ENCODE measurements at regions not wholly inside any gene's neighbourhood (a gene's known extent, or its start where the extent isn't known, plus 50 kb on each side); places are given as distances from the start of the nearest gene placed in this dataset.
"Not testable (repeated sequence)": the region's sequence is repeated elsewhere in the genome, so short reads cannot be mapped to it uniquely, and the experiment has no call there.

GRCh38 chr5:116751684-116752083, 177.1 kb upstream of the SEMA6A start:
- no peak for DNase-seq

- DNase-seq: no peak
Observed at GRCh38 chr5:116750631-116751580, 176.3 kb upstream of the SEMA6A start.

GRCh38 chr5:116747881-116748280, 173.3 kb upstream of the SEMA6A start:
- no peak for DNase-seq

- DNase-seq: no peak
Observed at GRCh38 chr5:116746668-116747067, 172.0 kb upstream of the SEMA6A start.

GRCh38 chr5:116740771-116741170, 166.1 kb upstream of the SEMA6A start:
- DNase-seq: no peak

- no peak for DNase-seq
Observed at GRCh38 chr5:116739571-116739970, 164.9 kb upstream of the SEMA6A start.

- no peak for DNase-seq
Observed at GRCh38 chr5:116738615-116739261, 164.1 kb upstream of the SEMA6A start.

- DNase-seq: no peak
Observed at GRCh38 chr5:116738239-116738614, 163.6 kb upstream of the SEMA6A start.

- DNase-seq: no peak
Observed at GRCh38 chr5:116736671-116737070, 162.0 kb upstream of the SEMA6A start.

GRCh38 chr5:116733991-116734975, 159.7 kb upstream of the SEMA6A start:
- no peak for DNase-seq

GRCh38 chr5:116732591-116732990, 158.0 kb upstream of the SEMA6A start:
- no peak for DNase-seq

- no peak for DNase-seq
Observed at GRCh38 chr5:116731432-116731831, 156.8 kb upstream of the SEMA6A start.

GRCh38 chr5:116730706-116731105, 156.1 kb upstream of the SEMA6A start:
- no peak for DNase-seq

GRCh38 chr5:116730185-116730584, 155.6 kb upstream of the SEMA6A start:
- no peak for DNase-seq

GRCh38 chr5:116727248-116727647, 152.6 kb upstream of the SEMA6A start:
- DNase-seq: no peak

- not testable (repeated sequence) for DNase-seq
Observed at GRCh38 chr5:116726180-116726579, 151.6 kb upstream of the SEMA6A start.

- DNase-seq: no peak
Observed at GRCh38 chr5:116724971-116725370, 150.3 kb upstream of the SEMA6A start.

- no peak for DNase-seq
Observed at GRCh38 chr5:116722651-116723050, 148.0 kb upstream of the SEMA6A start.

GRCh38 chr5:116719106-116719505, 144.5 kb upstream of the SEMA6A start:
- DNase-seq: no peak

GRCh38 chr5:116718317-116718716, 143.7 kb upstream of the SEMA6A start:
- DNase-seq: no peak

GRCh38 chr5:116709082-116709481, 134.5 kb upstream of the SEMA6A start:
- no peak for DNase-seq

GRCh38 chr5:116705121-116705519, 130.5 kb upstream of the SEMA6A start:
- not testable (repeated sequence) for DNase-seq

- no peak for DNase-seq
Observed at GRCh38 chr5:116703941-116704340, 129.3 kb upstream of the SEMA6A start.

All from inflammatory macrophage treated with lipopolysaccharide for 1 hour (primary cell).